Ectodermal cell (in vitro differentiated cells): ENCODE measurements at regions not wholly inside any gene's neighbourhood (a gene's known extent, or its start where the extent isn't known, plus 50 kb on each side); places are given as distances from the start of the nearest gene placed in this dataset.

ENCODE experiments used
- H3K27ac ChIP-seq: 2 replicates; pipeline ENCODE4 v1.7.0; 2013; ENCODE audit warnings: mild to moderate bottlenecking, low read depth, low read length; ENCODE audit not compliant: insufficient read depth, poor library complexity, severe bottlenecking
- H3K27me3 ChIP-seq: 2 replicates; pipeline ENCODE4 v1.7.0; 2013; ENCODE audit warnings: mild to moderate bottlenecking, low read length; ENCODE audit not compliant: insufficient read depth, control insufficient read depth, poor library complexity, severe bottlenecking
- H3K36me3 ChIP-seq: one replicate; pipeline ENCODE4 v1.7.0; 2013; ENCODE audit warnings: low read length; ENCODE audit not compliant: control insufficient read depth, insufficient read depth
- H3K4me1 ChIP-seq: one replicate; pipeline ENCODE4 v1.7.0; 2013; ENCODE audit warnings: low read length; ENCODE audit not compliant: control insufficient read depth, insufficient read depth
- H3K4me3 ChIP-seq: 2 replicates; pipeline ENCODE4 v1.7.0; 2013; ENCODE audit warnings: low read depth, low read length, control low read depth; ENCODE audit not compliant: insufficient read depth
- H3K9me3 ChIP-seq: 2 replicates; pipeline ENCODE4 v1.7.0; 2013; ENCODE audit warnings: mild to moderate bottlenecking, low read length, moderate library complexity; ENCODE audit not compliant: control insufficient read depth
- WGBS, 2 experiments: methylation state at CpG; one replicate each; pipeline ENCODE4 v1.1.7; 2013; ENCODE audit warnings: missing lambda C conversion rate in 2 of 2; 5-methylcytosine and 5-hydroxymethylcytosine counted together

- Histone ChIP-seq H3K4me3 (no peak overlapping the region), H3K4me1 (no peaks in the 10 kb centered on the region), H3K36me3 (no peaks in the 10 kb centered on the region), H3K27me3 (no peaks in the 10 kb centered on the region), H3K9me3 (no peaks in the 10 kb centered on the region), H3K27ac (no peak overlapping the region)
- 95 to 96% methylated on average over 1 of the region's 1 CpG for WGBS, 2 experiments
Measured at GRCh38 chr5:8185852-8186251, 316.9 kb downstream of the MTRR start.

- no peak overlapping the region for H3K27ac ChIP-seq
- H3K9me3 ChIP-seq, result no peaks in the 10 kb centered on the region
- no peaks in the 10 kb centered on the region for H3K27me3 ChIP-seq
- H3K36me3 ChIP-seq, result no peaks in the 10 kb centered on the region
- no peaks in the 10 kb centered on the region for H3K4me1 ChIP-seq
- no peak overlapping the region for H3K4me3 ChIP-seq
- WGBS, 2 experiments, result 92 to 94% methylated on average over 6 of the region's 6 CpGs
Measured at GRCh38 chr5:8188874-8189565, 320.1 kb downstream of the MTRR start.

- Histone ChIP-seq H3K4me1 (no peaks in the 10 kb centered on the region), H3K4me3 (no peak overlapping the region), H3K27me3 (no peaks in the 10 kb centered on the region), H3K9me3 (no peaks in the 10 kb centered on the region), H3K27ac (no peak overlapping the region), H3K36me3 (no peaks in the 10 kb centered on the region)
- WGBS, 2 experiments, result 86 to 93% methylated on average over 3 of the region's 3 CpGs
Measured at GRCh38 chr5:8192840-8193239, 323.9 kb downstream of the MTRR start.

DNA sequence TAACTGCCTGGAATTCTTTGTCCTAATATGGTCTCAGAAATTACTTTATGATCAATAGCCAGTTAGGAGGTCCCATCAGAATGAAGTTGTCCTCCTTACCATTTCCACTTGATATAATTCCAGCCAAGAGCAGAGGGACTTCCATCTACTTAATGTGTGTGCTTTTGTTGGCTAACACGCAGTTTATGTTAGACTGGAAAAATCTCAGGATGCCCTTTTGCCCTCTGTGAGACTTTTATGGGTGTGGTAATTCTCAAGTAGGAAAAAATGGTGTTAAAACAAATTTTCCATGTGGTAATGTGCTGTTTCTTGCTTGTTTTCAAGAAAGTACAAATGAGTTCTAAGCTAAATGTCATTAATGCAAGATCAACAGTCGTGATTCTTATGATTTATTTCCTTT lies 327.1 kb downstream of the MTRR start:
- H3K27me3 ChIP-seq, result no peaks in the 10 kb centered on the region
- H3K4me3 ChIP-seq, result no peak overlapping the region
- 0 to 41% methylated on average over 1 to 2 of the region's 2 CpGs for WGBS, 2 experiments
- no peaks in the 10 kb centered on the region for H3K9me3 ChIP-seq
- no peaks in the 10 kb centered on the region for H3K4me1 ChIP-seq
- no peaks in the 10 kb centered on the region for H3K36me3 ChIP-seq
- H3K27ac ChIP-seq, result no peak overlapping the region

DNA sequence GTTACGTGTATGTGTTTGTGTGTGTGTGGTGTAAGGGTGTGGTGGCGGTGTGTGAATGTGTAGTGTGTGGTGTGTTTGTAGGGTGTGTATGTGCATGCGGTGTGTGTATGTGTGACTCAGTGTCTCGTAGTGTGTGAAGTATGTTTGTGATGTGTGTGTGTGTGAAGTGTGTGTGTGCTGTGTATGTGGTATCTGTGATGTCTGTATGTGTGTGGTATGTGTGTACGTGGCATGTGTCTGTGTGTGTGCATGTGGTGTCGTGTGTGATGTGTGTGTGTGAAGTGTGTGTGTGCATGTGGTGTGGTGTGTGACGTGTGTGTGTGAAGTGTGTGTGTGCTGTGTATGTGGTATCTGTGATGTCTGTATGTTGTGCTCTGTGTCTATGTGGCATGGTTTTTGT lies 339.4 kb downstream of the MTRR start:
- no peaks in the 10 kb centered on the region for H3K4me1 ChIP-seq
- no peaks in the 10 kb centered on the region for H3K27me3 ChIP-seq
- H3K9me3 ChIP-seq, result no peaks in the 10 kb centered on the region
- no peak overlapping the region for H3K4me3 ChIP-seq
- H3K36me3 ChIP-seq, result no peaks in the 10 kb centered on the region
- WGBS, 2 experiments, result 90 to 94% methylated on average over 7 of the region's 7 CpGs
- no peak overlapping the region for H3K27ac ChIP-seq

GRCh38 chr5:8209500-8209899 lies 340.6 kb downstream of the MTRR start:
- WGBS, 2 experiments, result 88 to 94% methylated on average over 5 of the region's 5 CpGs
- no peaks in the 10 kb centered on the region for H3K36me3 ChIP-seq
- H3K4me1 ChIP-seq, result no peaks in the 10 kb centered on the region
- H3K9me3 ChIP-seq, result no peaks in the 10 kb centered on the region
- no peak overlapping the region for H3K4me3 ChIP-seq
- H3K27me3 ChIP-seq, result no peaks in the 10 kb centered on the region
- H3K27ac ChIP-seq, result no peak overlapping the region

GRCh38 chr5:8213701-8214240 lies 344.8 kb downstream of the MTRR start:
- Histone ChIP-seq H3K4me3 (no peak overlapping the region), H3K9me3 (no peaks in the 10 kb centered on the region), H3K4me1 (no peaks in the 10 kb centered on the region), H3K27me3 (no peaks in the 10 kb centered on the region), H3K27ac (no peak overlapping the region), H3K36me3 (no peaks in the 10 kb centered on the region)
- WGBS, 2 experiments, result 60 to 64% methylated on average over 7 of the region's 7 CpGs

- 93 to 94% methylated on average over 20 of the region's 20 CpGs for WGBS, 2 experiments
Measured at GRCh38 chr5:8216921-8217320, 348.0 kb downstream of the MTRR start.

DNA sequence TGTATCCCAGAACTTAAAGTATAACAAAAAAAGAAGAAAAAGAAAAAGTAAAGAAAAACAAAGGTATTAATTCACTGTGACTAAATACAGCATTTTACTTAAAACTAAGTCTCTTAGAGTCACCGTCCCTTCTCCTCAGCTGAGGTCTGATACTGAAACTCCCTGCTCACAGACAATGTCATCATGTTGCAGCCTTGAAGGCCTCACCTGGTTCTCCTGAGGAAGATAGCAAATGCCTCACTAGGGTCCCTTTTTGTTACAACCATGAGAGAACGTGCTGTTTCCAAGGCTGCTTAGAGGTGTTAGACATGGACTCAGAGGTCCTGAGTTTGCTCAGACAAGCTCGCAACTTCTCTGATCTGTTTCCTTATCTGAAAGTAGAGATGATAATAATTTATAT lies 357.2 kb downstream of the MTRR start:
- Histone ChIP-seq H3K27ac (no peak overlapping the region), H3K4me3 (no peak overlapping the region), H3K9me3 (no peaks in the 10 kb centered on the region), H3K4me1 (no peaks in the 10 kb centered on the region), H3K27me3 (no peaks in the 10 kb centered on the region), H3K36me3 (no peaks in the 10 kb centered on the region)
- WGBS, 2 experiments, result 93% methylated on average over 3 of the region's 3 CpGs

More at GRCh38 chr5:8216921-8217320, 348.0 kb downstream of the MTRR start:
- no peak overlapping the region for H3K4me3 ChIP-seq
- no peaks in the 10 kb centered on the region for H3K9me3 ChIP-seq
- H3K4me1 ChIP-seq, result no peaks in the 10 kb centered on the region
- no peak overlapping the region for H3K27ac ChIP-seq
- no peaks in the 10 kb centered on the region for H3K36me3 ChIP-seq
- no peaks in the 10 kb centered on the region for H3K27me3 ChIP-seq

GRCh38 chr5:8227112-8227511 lies 358.2 kb downstream of the MTRR start:
- Histone ChIP-seq H3K27ac (no peak overlapping the region), H3K4me1 (no peaks in the 10 kb centered on the region), H3K4me3 (no peak overlapping the region), H3K27me3 (no peaks in the 10 kb centered on the region), H3K9me3 (no peaks in the 10 kb centered on the region), H3K36me3 (no peaks in the 10 kb centered on the region)
- WGBS, 2 experiments, result 92 to 95% methylated on average over 7 of the region's 8 CpGs
